Liver (tissue), 8 donors: ENCODE measurements at regions not wholly inside any gene's neighbourhood (a gene's known extent, or its start where the extent isn't known, plus 50 kb on each side); places are given as distances from the start of the nearest gene placed in this dataset.

Source experiments
- DNase-seq: peaks from one replicate; pipeline ENCODE4 v3.0.0-alpha.2; 2017; ENCODE audit warnings: low spot score
- H3K27ac ChIP-seq, 2 donors: one replicate each; pipeline ENCODE4 v1.7.0; 2013; ENCODE audit warnings: inconsistent platforms in 2 of 2, low read length in 2 of 2, control low read depth in 1 of 2, low read depth in 1 of 2, mild to moderate bottlenecking in 1 of 2
- H3K27me3 ChIP-seq, 4 donors: one replicate each; pipeline versions ENCODE4 v1.6.1 to v1.7.0; 2013; ENCODE audit warnings: low read length in 3 of 4, inconsistent platforms in 1 of 4, mild to moderate bottlenecking in 1 of 4, moderate library complexity in 1 of 4; ENCODE audit not compliant: control insufficient read depth in 4 of 4, insufficient read depth in 4 of 4
- H3K36me3 ChIP-seq, 4 donors: one replicate each; pipeline versions ENCODE4 v1.6.1 to v1.7.0; 2013; ENCODE audit warnings: low read length in 3 of 4, mild to moderate bottlenecking in 3 of 4, low read depth in 1 of 4, moderate library complexity in 1 of 4; ENCODE audit not compliant: control insufficient read depth in 4 of 4, insufficient read depth in 3 of 4
- H3K4me1 ChIP-seq, 4 donors: one replicate each; pipeline versions ENCODE4 v1.6.1 to v1.7.0; 2013; ENCODE audit warnings: low read length in 3 of 4, mild to moderate bottlenecking in 3 of 4, moderate library complexity in 1 of 4; ENCODE audit not compliant: control insufficient read depth in 4 of 4, insufficient read depth in 4 of 4
- H3K4me3 ChIP-seq, 3 donors: one replicate each; pipeline versions ENCODE4 v1.6.1 to v1.7.0; 2013; ENCODE audit warnings: low read length in 3 of 3, control low read depth in 1 of 3, low read depth in 1 of 3, mild to moderate bottlenecking in 1 of 3
- H3K9ac ChIP-seq, 2 donors: one replicate each; pipeline ENCODE4 v1.7.0; 2013; ENCODE audit warnings: low read length in 2 of 2, mild to moderate bottlenecking in 2 of 2, moderate library complexity in 2 of 2, control low read depth in 1 of 2, low read depth in 1 of 2
- H3K9me3 ChIP-seq, 4 donors: one replicate each; pipeline versions ENCODE4 v1.6.1 to v1.7.0; 2013; ENCODE audit warnings: low read length in 3 of 4; ENCODE audit not compliant: control insufficient read depth in 4 of 4
- CTCF ChIP-seq: fragments of 150-350 bp; IDR thresholded peaks from 2 replicates; pipeline ENCODE4 v1.5.1; 2017; ENCODE audit warnings: improper control_type of control experiment, low read depth, low read length; ENCODE audit not compliant: missing input control
- EGR1 ChIP-seq, 2 donors: IDR thresholded peaks; 2 replicates each; pipeline ENCODE4 v1.6.1; 2016 to 2018; ENCODE audit warnings: antibody characterized with exemption in 2 of 2, low read depth in 2 of 2
- FOXA1 ChIP-seq: IDR thresholded peaks from 2 replicates; pipeline ENCODE4 v1.6.1; 2016; ENCODE audit warnings: antibody characterized with exemption
- FOXA2 ChIP-seq: IDR thresholded peaks from 2 replicates; pipeline ENCODE4 v1.6.1; 2016; ENCODE audit warnings: antibody characterized with exemption
- GABPA ChIP-seq, 2 donors: IDR thresholded peaks in 1 of 2; conservative IDR thresholded peaks in 1 of 2; 2 replicates each; pipeline ENCODE4 v1.6.1; 2016; ENCODE audit warnings: antibody characterized with exemption in 2 of 2, mild to moderate bottlenecking in 1 of 2, moderate library complexity in 1 of 2
- HNF4A ChIP-seq, 2 donors: conservative IDR thresholded peaks; 2 replicates each; pipeline ENCODE4 v1.6.1; 2016; ENCODE audit warnings: antibody characterized with exemption in 2 of 2, mild to moderate bottlenecking in 2 of 2
- HNF4G ChIP-seq: IDR thresholded peaks from 2 replicates; pipeline ENCODE4 v1.6.1; 2016; ENCODE audit warnings: antibody characterized with exemption
- JUND ChIP-seq, 2 donors: IDR thresholded peaks; 2 replicates each; pipeline ENCODE4 v1.6.1; 2016; ENCODE audit warnings: antibody characterized with exemption in 2 of 2
- MAX ChIP-seq: IDR thresholded peaks from 2 replicates; pipeline ENCODE4 v1.6.1; 2016; ENCODE audit warnings: antibody characterized with exemption
- NR2F2 ChIP-seq: IDR thresholded peaks from 2 replicates; pipeline ENCODE4 v1.6.1; 2016; ENCODE audit warnings: antibody characterized with exemption
- RAD21 ChIP-seq, 2 donors: IDR thresholded peaks; 2 replicates each; pipeline ENCODE4 v1.6.1; 2016; ENCODE audit warnings: antibody characterized with exemption in 2 of 2, mild to moderate bottlenecking in 2 of 2
- RXRA ChIP-seq, 2 donors: IDR thresholded peaks; 2 replicates each; pipeline ENCODE4 v1.6.1; 2017 to 2018; ENCODE audit warnings: antibody characterized with exemption in 2 of 2, mild to moderate bottlenecking in 1 of 2
- SP1 ChIP-seq: IDR thresholded peaks from 2 replicates; pipeline ENCODE4 v1.6.1; 2018; ENCODE audit warnings: antibody characterized with exemption, mild to moderate bottlenecking
- TAF1 ChIP-seq: conservative IDR thresholded peaks from 2 replicates; pipeline ENCODE4 v1.6.1; 2016; ENCODE audit warnings: antibody characterized with exemption, mild to moderate bottlenecking
- YY1 ChIP-seq: IDR thresholded peaks from 2 replicates; pipeline ENCODE4 v1.6.1; 2016; ENCODE audit warnings: antibody characterized with exemption, mild to moderate bottlenecking
- ZBTB33 ChIP-seq: IDR thresholded peaks from 2 replicates; pipeline ENCODE4 v1.6.1; 2016; ENCODE audit warnings: antibody characterized with exemption
- WGBS: extraction: QIAGEN DNeasy Blood & Tissue Kit; methylation state at CpG from one replicate; pipeline ENCODE4 v1.1.7; 2013; 5-methylcytosine and 5-hydroxymethylcytosine counted together
- TF ChIP-seq, protein P1 (sequence below): IDR thresholded peaks from 2 replicates; pipeline ENCODE4 v1.6.1; 2016; ENCODE audit warnings: antibody characterized with exemption
- TF ChIP-seq, protein P2 (sequence below): IDR thresholded peaks from 2 replicates; pipeline ENCODE4 v1.6.1; 2016; ENCODE audit warnings: antibody characterized with exemption, mild to moderate bottlenecking
- donor health status: healthy.
- donor health status: healthy.
- donor health status: healthy.
- donor health status: healthy.
- donor health status: healthy.

DNA sequence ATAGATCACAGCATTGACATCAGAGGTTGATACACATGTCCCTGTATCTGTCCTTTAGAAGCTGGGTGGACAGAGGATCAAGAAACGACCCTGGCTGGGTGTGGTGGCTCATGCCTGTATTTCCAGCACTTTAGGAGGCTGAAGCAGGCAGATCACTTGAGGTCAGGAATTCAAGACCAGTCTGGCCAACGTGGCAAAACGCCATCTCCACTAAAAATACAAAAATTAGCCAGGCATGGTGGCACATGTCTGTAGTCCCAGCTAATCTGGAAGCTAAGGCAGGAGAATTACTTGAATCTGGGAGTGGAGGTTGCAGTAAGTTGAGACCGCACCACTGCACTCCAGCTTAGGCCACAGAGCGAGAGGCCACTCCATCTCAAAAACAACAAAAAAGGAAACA, 300.4 kb upstream of the AMELY start:
- no peaks in the 10 kb centered on the region for H3K4me1 ChIP-seq
- no peak overlapping the region for H3K9ac ChIP-seq
- H3K27me3 ChIP-seq, result no peaks in the 10 kb centered on the region
- no peak overlapping the region for H3K27ac ChIP-seq
- TF ChIP-seq YY1 (no peak), TAF1 (no peak), CTCF (no peak), FOXA1 (no peak), MAX (no peak), FOXA2 (no peak), EGR1 (IDR thresholded peaks at IDR 0.05; ENCODE audit: low read depth in 2 of 2) (no peak), GABPA (IDR thresholded peaks at IDR 0.05 in 1 of 2, conservative IDR thresholded peaks at IDR 0.05 in 1 of 2) (no peak), HNF4G (no peak), RXRA (IDR thresholded peaks at IDR 0.05) (no peak), NR2F2 (no peak), JUND (IDR thresholded peaks at IDR 0.05) (no peak), ZBTB33 (no peak), SP1 (no peak), HNF4A (conservative IDR thresholded peaks at IDR 0.05) (no peak), RAD21 (IDR thresholded peaks at IDR 0.05) (no peak)
- TF ChIP-seq, protein P1, sequence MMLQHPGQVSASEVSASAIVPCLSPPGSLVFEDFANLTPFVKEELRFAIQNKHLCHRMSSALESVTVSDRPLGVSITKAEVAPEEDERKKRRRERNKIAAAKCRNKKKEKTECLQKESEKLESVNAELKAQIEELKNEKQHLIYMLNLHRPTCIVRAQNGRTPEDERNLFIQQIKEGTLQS, result no peak
- TF ChIP-seq, protein P2, sequence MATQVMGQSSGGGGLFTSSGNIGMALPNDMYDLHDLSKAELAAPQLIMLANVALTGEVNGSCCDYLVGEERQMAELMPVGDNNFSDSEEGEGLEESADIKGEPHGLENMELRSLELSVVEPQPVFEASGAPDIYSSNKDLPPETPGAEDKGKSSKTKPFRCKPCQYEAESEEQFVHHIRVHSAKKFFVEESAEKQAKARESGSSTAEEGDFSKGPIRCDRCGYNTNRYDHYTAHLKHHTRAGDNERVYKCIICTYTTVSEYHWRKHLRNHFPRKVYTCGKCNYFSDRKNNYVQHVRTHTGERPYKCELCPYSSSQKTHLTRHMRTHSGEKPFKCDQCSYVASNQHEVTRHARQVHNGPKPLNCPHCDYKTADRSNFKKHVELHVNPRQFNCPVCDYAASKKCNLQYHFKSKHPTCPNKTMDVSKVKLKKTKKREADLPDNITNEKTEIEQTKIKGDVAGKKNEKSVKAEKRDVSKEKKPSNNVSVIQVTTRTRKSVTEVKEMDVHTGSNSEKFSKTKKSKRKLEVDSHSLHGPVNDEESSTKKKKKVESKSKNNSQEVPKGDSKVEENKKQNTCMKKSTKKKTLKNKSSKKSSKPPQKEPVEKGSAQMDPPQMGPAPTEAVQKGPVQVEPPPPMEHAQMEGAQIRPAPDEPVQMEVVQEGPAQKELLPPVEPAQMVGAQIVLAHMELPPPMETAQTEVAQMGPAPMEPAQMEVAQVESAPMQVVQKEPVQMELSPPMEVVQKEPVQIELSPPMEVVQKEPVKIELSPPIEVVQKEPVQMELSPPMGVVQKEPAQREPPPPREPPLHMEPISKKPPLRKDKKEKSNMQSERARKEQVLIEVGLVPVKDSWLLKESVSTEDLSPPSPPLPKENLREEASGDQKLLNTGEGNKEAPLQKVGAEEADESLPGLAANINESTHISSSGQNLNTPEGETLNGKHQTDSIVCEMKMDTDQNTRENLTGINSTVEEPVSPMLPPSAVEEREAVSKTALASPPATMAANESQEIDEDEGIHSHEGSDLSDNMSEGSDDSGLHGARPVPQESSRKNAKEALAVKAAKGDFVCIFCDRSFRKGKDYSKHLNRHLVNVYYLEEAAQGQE, result no peak
- WGBS, result 76% methylated on average over 5 of the region's 5 CpGs
- H3K36me3 ChIP-seq, result no peaks in the 10 kb centered on the region
- no peaks in the 10 kb centered on the region for H3K9me3 ChIP-seq
- H3K4me3 ChIP-seq, result no peak overlapping the region
- no peak for DNase-seq

- 38% methylated on average over 4 of the region's 4 CpGs for WGBS
Observed at GRCh38 chrY:7204456-7204855, 292.9 kb upstream of the AMELY start.

More at GRCh38 chrY:7204456-7204855, 292.9 kb upstream of the AMELY start:
- H3K9me3 ChIP-seq, result no peaks in the 10 kb centered on the region
- no peaks in the 10 kb centered on the region for H3K4me1 ChIP-seq
- no peak for DNase-seq
- no peaks in the 10 kb centered on the region for H3K27me3 ChIP-seq
- H3K4me3 ChIP-seq, result no peak overlapping the region
- H3K36me3 ChIP-seq, result no peaks in the 10 kb centered on the region
- no peak overlapping the region for H3K9ac ChIP-seq
- no peak for TF ChIP-seq YY1
- TF ChIP-seq JUND (IDR thresholded peaks at IDR 0.05), result no peak
- TF ChIP-seq RAD21 (IDR thresholded peaks at IDR 0.05), result no peak
- no peak for TF ChIP-seq NR2F2
- TF ChIP-seq GABPA (IDR thresholded peaks at IDR 0.05 in 1 of 2, conservative IDR thresholded peaks at IDR 0.05 in 1 of 2), result no peak
- H3K27ac ChIP-seq, result no peak overlapping the region
